Glutamatergic neuron (in vitro differentiated cells): ENCODE measurements at regions not wholly inside any gene's neighbourhood (a gene's known extent, or its start where the extent isn't known, plus 50 kb on each side); places are given as distances from the start of the nearest gene placed in this dataset.

Experiments
- DNase-seq: peaks from one replicate; pipeline ENCODE4 v3.0.0; 2022
- H3K27ac Mint-ChIP-seq: one replicate; pipeline ENCODE4 v1.8.0; 2020; ENCODE audit warnings: mild to moderate bottlenecking, mixed read lengths, inconsistent platforms; ENCODE audit not compliant: unreplicated experiment
- H3K27me3 Mint-ChIP-seq: one replicate; pipeline ENCODE4 v1.8.0; 2020; ENCODE audit warnings: mild to moderate bottlenecking, moderate library complexity, mixed read lengths, inconsistent platforms; ENCODE audit not compliant: unreplicated experiment
- H3K36me3 Mint-ChIP-seq: one replicate; pipeline ENCODE4 v1.8.0; 2020; ENCODE audit warnings: mild to moderate bottlenecking, mixed read lengths, inconsistent platforms; ENCODE audit not compliant: unreplicated experiment
- H3K4me1 Mint-ChIP-seq: one replicate; pipeline ENCODE4 v1.8.0; 2020; ENCODE audit warnings: mild to moderate bottlenecking, low read depth, mixed read lengths, inconsistent platforms; ENCODE audit not compliant: unreplicated experiment
- H3K4me3 Mint-ChIP-seq: one replicate; pipeline ENCODE4 v1.8.0; 2020; ENCODE audit warnings: mild to moderate bottlenecking, mixed read lengths, inconsistent platforms; ENCODE audit not compliant: unreplicated experiment
- H3K9me3 Mint-ChIP-seq: one replicate; pipeline ENCODE4 v1.8.0; 2020; ENCODE audit warnings: mild to moderate bottlenecking, moderate library complexity, mixed read lengths, inconsistent platforms; ENCODE audit not compliant: unreplicated experiment
- CTCF ChIP-seq: fragments of 200-600 bp; sonication (generic); IDR thresholded peaks from one replicate; pipeline ENCODE4 v1.5.0; 2021; ENCODE audit not compliant: partially characterized antibody, unreplicated experiment

GRCh38 chr12:115253049-115253448 lies 569.1 kb upstream of the TBX3 start:
- H3K4me3 Mint-ChIP-seq, result no peak overlapping the region
- no peak overlapping the region for H3K27ac Mint-ChIP-seq
- no peaks in the 10 kb centered on the region for H3K9me3 Mint-ChIP-seq
- H3K36me3 Mint-ChIP-seq, result no peaks in the 10 kb centered on the region
- H3K27me3 Mint-ChIP-seq, result peaks cover 5% of the 10 kb centered on the region
- DNase-seq, result no peak
- TF ChIP-seq CTCF, result no peak
- H3K4me1 Mint-ChIP-seq, result peaks cover 6% of the 10 kb centered on the region

GRCh38 chr12:115251727-115252126 lies 567.8 kb upstream of the TBX3 start:
- no peak for TF ChIP-seq CTCF
- Mint-ChIP-seq H3K27ac (no peak overlapping the region), H3K27me3 (peaks cover 5% of the 10 kb centered on the region), H3K4me1 (peaks cover 6% of the 10 kb centered on the region), H3K36me3 (no peaks in the 10 kb centered on the region), H3K4me3 (no peak overlapping the region), H3K9me3 (no peaks in the 10 kb centered on the region)
- no peak for DNase-seq

- no peak for TF ChIP-seq CTCF
- H3K27ac Mint-ChIP-seq, result no peak overlapping the region
- no peak overlapping the region for H3K4me3 Mint-ChIP-seq
- DNase-seq, result no peak
- H3K4me1 Mint-ChIP-seq, result peaks cover 6% of the 10 kb centered on the region
- H3K9me3 Mint-ChIP-seq, result no peaks in the 10 kb centered on the region
- peaks cover 5% of the 10 kb centered on the region for H3K27me3 Mint-ChIP-seq
- H3K36me3 Mint-ChIP-seq, result no peaks in the 10 kb centered on the region
Observed at GRCh38 chr12:115249671-115250278, 565.8 kb upstream of the TBX3 start.

GRCh38 chr12:115245020-115245419 lies 561.0 kb upstream of the TBX3 start:
- no peaks in the 10 kb centered on the region for H3K36me3 Mint-ChIP-seq
- peaks cover 4% of the 10 kb centered on the region for H3K9me3 Mint-ChIP-seq
- TF ChIP-seq CTCF, result no peak
- no peaks in the 10 kb centered on the region for H3K4me1 Mint-ChIP-seq
- H3K27me3 Mint-ChIP-seq, result peaks cover 2% of the 10 kb centered on the region
- DNase-seq, result no peak
- no peak overlapping the region for H3K4me3 Mint-ChIP-seq
- H3K27ac Mint-ChIP-seq, result no peak overlapping the region

GRCh38 chr12:115243933-115244628 lies 560.1 kb upstream of the TBX3 start:
- Mint-ChIP-seq H3K36me3 (no peaks in the 10 kb centered on the region), H3K4me1 (no peaks in the 10 kb centered on the region), H3K27me3 (peaks cover 7% of the 10 kb centered on the region), H3K9me3 (peaks cover 4% of the 10 kb centered on the region), H3K27ac (no peak overlapping the region), H3K4me3 (no peak overlapping the region)
- TF ChIP-seq CTCF, result no peak
- DNase-seq, result no peak
